Brain microvascular endothelial cell (primary cell): ENCODE measurements at regions not wholly inside any gene's neighbourhood (a gene's known extent, or its start where the extent isn't known, plus 50 kb on each side); places are given as distances from the start of the nearest gene placed in this dataset.
"Not testable (repeated sequence)": the region's sequence is repeated elsewhere in the genome, so short reads cannot be mapped to it uniquely, and the experiment has no call there.

Experiments used
- DNase-seq: peaks from one replicate; pipeline ENCODE4 v3.0.0-alpha.2; 2020
- H3K27ac ChIP-seq: fragments of 250-450 bp; sonication (Bioruptor Pico); 2 replicates; pipeline ENCODE4 v1.5.1; 2020; ENCODE audit warnings: mild to moderate bottlenecking, moderate library complexity
- H3K27me3 ChIP-seq: fragments of 250-450 bp; sonication (Bioruptor Pico); replicated peaks from 2 replicates; pipeline ENCODE4 v1.5.1; 2020; ENCODE audit warnings: mild to moderate bottlenecking
- H3K36me3 ChIP-seq: fragments of 250-450 bp; sonication (Bioruptor Pico); replicated peaks from 2 replicates; pipeline ENCODE4 v1.5.1; 2020; ENCODE audit warnings: mild to moderate bottlenecking
- H3K4me3 ChIP-seq: 2 replicates; pipeline ENCODE4 v1.5.1; 2011; ENCODE audit warnings: low read depth, mild to moderate bottlenecking, control low read depth, low read length, moderate library complexity
- in situ Hi-C: cut with HindIII; loops from 2 replicates; pipeline ENCODE4 v1.10.0; 2017; ENCODE audit warnings: low sequenced_read_pairs, low pct_ligation_motif_present
- TF ChIP-seq, protein P1 (sequence below): IDR thresholded peaks from 2 replicates; pipeline ENCODE4 v1.5.1; 2011; ENCODE audit warnings: low read depth, mild to moderate bottlenecking, moderate library complexity, low read length, control low read depth, inconsistent platforms; ENCODE audit errors: missing control alignments

DNA sequence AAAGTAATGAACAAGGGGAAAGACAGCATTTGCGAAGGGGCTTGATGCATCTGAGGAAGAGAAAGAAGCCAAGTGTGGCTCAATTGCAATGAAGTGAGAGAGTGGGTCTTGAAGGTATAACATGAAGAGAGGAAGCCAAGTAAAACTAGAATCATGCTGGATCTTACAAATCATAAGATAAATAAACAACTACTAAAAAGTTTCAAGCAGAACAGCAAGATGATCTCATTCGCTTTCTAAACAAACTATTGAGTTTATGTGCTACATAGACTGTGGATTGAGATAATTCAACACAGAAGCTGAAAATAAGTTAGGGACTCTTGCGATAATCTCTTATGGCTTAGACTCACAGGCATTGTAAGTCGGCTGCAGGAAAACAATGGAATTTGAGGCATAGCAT, 1310.5 kb upstream of the NRXN1 start:
- TF ChIP-seq, protein P1, sequence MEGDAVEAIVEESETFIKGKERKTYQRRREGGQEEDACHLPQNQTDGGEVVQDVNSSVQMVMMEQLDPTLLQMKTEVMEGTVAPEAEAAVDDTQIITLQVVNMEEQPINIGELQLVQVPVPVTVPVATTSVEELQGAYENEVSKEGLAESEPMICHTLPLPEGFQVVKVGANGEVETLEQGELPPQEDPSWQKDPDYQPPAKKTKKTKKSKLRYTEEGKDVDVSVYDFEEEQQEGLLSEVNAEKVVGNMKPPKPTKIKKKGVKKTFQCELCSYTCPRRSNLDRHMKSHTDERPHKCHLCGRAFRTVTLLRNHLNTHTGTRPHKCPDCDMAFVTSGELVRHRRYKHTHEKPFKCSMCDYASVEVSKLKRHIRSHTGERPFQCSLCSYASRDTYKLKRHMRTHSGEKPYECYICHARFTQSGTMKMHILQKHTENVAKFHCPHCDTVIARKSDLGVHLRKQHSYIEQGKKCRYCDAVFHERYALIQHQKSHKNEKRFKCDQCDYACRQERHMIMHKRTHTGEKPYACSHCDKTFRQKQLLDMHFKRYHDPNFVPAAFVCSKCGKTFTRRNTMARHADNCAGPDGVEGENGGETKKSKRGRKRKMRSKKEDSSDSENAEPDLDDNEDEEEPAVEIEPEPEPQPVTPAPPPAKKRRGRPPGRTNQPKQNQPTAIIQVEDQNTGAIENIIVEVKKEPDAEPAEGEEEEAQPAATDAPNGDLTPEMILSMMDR = no peak
- Histone ChIP-seq H3K27ac (no peak overlapping the region), H3K36me3 (no peaks in the 10 kb centered on the region), H3K27me3 (no peaks in the 10 kb centered on the region), H3K4me3 (no peak overlapping the region)
- no peak for DNase-seq
- in situ Hi-C loops = no loop called here

DNA sequence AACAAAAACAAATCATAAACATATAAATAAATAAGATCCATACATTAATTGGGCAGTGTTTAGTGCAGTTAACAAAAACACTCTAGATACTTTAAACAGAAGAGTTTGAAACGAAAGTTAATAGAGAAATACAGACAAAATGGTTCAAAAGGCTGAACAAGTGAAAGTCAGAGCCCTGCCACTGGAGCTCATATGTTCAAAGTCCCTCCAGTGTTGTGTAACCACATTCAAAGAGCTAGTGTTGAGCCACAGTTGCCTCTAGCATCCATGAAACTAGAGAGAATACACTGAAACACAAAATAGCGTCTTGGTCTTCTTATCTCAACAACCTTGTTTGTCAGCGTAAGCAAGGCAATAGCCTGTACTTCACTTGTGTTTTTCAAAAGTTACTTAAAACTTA, 1309.8 kb upstream of the NRXN1 start:
- no peaks in the 10 kb centered on the region for H3K27me3 ChIP-seq
- H3K4me3 ChIP-seq = no peak overlapping the region
- DNase-seq = no peak
- in situ Hi-C loops = no loop called here
- H3K36me3 ChIP-seq = no peaks in the 10 kb centered on the region
- TF ChIP-seq, protein P1 = no peak
- H3K27ac ChIP-seq = no peak overlapping the region

DNA sequence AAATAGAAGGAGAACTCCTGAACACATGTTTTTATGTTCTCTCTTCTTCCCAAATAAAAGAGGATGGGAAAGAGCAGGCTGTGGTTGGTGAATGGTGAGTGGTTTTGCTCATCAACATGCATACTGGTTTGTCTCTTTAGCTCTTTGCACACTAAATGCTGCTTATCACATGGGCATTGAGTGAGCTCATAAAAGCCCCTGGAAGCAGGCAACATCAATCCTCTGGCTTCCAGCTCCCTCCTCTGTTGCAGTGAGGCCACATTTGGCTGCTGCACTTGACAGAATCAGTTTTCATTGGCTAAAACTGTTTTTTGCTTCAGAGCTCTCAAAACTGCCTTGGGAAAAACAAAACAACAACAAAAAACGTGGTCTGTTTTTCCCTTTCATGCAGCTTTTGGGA, 1308.2 kb upstream of the NRXN1 start:
- no peaks in the 10 kb centered on the region for H3K27me3 ChIP-seq
- TF ChIP-seq, protein P1 = no peak
- in situ Hi-C loops = no loop called here
- DNase-seq = no peak
- H3K4me3 ChIP-seq = no peak overlapping the region
- no peak overlapping the region for H3K27ac ChIP-seq
- no peaks in the 10 kb centered on the region for H3K36me3 ChIP-seq

DNA sequence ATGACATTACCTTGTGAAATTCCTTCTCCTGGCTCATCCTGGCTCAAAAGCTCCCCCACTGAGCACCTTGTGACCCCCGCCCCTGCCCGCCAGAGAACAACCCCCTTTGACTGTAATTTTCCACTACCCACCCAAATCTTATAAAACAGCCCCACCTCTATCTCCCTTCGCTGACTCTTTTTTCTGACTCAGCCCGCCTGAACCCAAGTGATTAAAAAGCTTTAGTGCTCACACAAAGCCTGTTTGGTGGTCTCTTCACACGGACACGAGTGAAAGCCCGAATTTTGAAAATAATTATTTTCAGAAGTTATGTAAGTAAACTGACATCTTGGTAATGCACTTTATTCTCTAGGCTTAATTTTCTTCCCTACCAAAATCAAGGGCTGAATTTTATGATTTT, 1305.9 kb upstream of the NRXN1 start:
- H3K27ac ChIP-seq, in situ Hi-C loops, DNase-seq, H3K36me3 ChIP-seq, H3K27me3 ChIP-seq, H3K4me3 ChIP-seq: not testable (repeated sequence)

DNA sequence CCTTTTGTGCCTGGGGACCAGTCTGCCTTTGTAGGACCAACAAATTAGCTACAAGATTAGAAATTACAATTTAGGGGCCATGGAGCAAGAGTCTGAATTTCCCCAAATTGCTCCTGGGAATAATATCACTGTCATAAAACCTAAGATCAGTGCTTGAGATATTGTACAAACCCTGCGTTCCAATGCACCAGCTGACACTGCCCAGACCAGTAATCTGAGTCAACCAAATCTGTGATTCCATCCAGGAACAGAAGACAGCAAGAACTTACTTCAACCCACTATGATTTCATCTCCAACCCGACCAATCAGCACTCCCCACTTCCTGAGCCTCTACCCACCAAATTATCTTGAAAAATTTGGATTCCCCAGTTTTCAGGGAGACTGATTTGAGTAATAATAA, 1305.0 kb upstream of the NRXN1 start:
- TF ChIP-seq, protein P1 = no peak
- DNase-seq = no peak
- Histone ChIP-seq H3K27ac (no peak overlapping the region), H3K36me3 (no peaks in the 10 kb centered on the region), H3K4me3 (no peak overlapping the region), H3K27me3 (no peaks in the 10 kb centered on the region)
- in situ Hi-C loops = no loop called here

DNA sequence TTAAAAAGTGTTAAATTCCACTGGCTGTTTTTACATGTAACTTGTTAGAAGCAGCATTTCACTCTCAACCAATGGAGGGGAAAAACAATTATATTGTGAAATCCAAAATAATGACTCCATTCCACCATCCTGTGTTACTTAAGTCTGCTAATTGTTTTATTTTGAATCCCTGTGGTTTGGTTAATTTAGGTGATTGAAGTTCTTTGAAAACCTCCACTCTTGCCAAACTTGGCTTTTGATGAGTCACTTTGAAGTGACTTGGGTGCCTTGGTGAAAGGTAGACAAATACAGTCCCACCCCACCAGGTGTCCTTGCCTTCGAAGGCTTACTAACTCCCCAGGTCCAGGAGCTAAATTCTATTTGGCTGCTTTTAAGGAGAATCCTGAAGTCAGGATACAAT, 1303.8 kb upstream of the NRXN1 start:
- no peak overlapping the region for H3K27ac ChIP-seq
- no peaks in the 10 kb centered on the region for H3K36me3 ChIP-seq
- in situ Hi-C loops = no loop called here
- TF ChIP-seq, protein P1 = no peak
- DNase-seq = no peak
- H3K27me3 ChIP-seq = no peaks in the 10 kb centered on the region
- H3K4me3 ChIP-seq = no peak overlapping the region

DNA sequence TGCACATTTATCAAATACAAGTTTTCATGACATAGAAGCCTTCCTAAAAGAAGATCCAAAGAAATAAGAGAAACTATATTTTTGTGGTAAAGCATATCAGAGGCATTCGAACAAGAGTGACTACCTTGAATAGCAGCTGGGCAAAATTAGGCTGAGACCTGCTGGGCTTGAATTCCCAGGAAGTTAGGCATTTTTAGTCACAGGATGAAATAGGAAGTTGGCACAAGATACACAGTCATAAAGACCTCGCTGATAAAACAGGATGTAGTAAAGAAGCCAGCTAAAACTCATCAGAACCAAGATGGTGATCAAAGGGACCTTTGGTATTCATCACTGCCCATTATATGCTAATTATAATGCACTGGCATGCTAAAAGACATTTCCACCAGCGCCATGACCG, 1302.3 kb upstream of the NRXN1 start:
- Histone ChIP-seq H3K27me3 (no peaks in the 10 kb centered on the region), H3K27ac (no peak overlapping the region), H3K36me3 (no peaks in the 10 kb centered on the region), H3K4me3 (no peak overlapping the region)
- in situ Hi-C loops = no loop called here
- TF ChIP-seq, protein P1 = no peak
- DNase-seq = no peak
